ENCODE measurements at regions not wholly inside any gene's neighbourhood (a gene's known extent, or its start where the extent isn't known, plus 50 kb on each side); places are given as distances from the start of the nearest gene placed in this dataset.

DNA sequence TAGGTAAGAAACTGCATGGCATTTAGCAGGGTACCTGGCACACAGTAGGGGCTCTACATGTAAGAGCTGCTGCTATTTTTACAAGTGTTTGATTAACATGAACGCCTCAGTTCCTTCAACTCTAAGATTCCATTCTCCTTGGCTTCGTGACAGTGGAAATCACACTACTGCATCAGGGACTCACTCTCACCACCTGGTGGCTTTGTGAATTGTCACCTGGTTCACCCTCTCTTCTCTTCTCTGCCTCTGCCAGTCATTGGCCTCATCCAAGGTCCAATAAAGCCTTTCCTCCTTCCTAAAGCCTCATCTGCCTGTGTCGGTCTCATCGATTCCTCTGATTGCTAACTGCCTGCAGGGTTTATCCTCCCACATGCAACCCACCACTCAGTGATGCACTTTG is 476.4 kb downstream of the VRK1 start:
- DNase-seq, result no peak

GRCh38 chr14:97274626-97275025 is 477.4 kb downstream of the VRK1 start:
- DNase-seq, result no peak

DNA sequence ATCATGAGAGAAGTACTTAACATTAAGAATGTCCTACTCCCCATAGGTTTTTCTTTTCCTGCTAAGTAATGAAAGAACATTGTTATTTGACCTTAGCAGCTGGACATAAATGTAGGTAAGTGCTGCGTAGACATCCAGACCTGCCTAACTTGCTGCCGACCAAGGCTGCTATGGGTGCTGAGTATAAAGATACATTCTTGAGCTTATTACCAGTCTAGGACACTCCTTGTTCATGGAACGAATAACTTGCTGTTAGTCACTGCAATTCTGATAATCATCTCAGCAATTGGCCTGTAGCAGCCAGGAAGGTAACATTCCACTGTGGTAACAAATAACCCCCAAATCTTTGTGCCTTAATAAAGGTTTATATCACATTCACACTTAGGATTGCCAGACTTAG is 478.1 kb downstream of the VRK1 start:
- no peak for DNase-seq

GRCh38 chr14:97276573-97276972 is 479.4 kb downstream of the VRK1 start:
- DNase-seq, result no peak

- no peak for DNase-seq
These were observed 480.5 kb downstream of the VRK1 start for GRCh38 chr14:97277711-97278110.

DNA sequence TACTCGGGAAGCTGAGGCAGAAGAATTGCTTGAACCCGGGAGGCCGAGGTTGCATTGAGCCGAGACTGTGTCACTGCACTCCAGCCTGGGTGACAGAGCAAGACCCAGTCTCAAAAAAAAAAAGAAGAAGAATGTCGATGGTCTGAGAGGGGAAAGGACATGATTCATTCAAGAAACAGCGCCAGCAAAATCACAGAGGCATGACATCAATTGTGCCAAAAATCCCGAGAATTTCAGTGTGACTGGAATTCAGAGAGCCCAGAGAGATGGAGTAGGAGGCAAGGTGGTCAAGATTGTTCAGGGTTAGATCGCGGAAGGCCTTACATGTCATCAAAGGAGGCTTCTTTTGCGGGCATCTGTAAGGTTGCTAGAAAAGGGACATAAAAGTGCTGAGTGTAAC is 483.3 kb downstream of the VRK1 start:
- no peak for DNase-seq

DNA sequence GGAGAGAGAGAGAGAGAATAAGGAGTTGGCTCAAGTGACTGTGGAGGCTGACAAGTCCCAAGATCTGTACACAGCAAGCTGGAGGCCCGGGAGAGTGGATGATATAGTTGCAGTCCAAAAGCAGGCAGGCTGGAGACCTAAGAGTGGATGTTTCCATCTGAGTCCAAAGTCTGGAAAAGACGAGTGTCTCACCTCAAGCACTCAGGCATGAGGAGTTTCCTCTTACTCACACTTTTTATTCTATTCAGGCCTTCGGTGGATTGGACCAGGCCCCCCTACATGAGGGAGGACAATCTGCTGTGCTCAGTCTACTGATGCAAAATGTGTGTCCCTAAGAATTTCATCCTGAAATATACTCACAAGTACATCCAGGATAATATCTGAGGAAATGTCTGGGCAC is 484.6 kb downstream of the VRK1 start:
- DNase-seq, result no peak

GRCh38 chr14:97282210-97283004 is 485.2 kb downstream of the VRK1 start:
- no peak for DNase-seq

DNA sequence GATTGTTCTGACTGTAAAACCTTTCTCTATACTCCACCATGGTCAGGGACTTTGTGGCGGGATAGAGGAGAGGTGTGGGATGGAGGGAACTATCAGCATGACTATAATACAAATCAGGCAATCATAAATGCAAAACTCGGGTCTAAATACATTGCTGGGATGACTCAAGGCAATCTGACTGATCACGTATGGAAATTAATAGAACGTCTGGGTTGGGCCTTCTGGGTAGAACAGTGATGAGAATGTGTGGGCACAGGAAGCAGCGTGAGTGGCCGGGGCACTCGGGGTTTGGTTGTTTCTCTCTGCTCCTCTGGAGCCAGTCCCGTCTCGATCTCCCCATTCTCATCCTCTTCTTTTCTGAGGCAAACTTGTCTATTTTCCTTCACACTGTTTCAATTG is 485.8 kb downstream of the VRK1 start:
- DNase-seq, result no peak

DNA sequence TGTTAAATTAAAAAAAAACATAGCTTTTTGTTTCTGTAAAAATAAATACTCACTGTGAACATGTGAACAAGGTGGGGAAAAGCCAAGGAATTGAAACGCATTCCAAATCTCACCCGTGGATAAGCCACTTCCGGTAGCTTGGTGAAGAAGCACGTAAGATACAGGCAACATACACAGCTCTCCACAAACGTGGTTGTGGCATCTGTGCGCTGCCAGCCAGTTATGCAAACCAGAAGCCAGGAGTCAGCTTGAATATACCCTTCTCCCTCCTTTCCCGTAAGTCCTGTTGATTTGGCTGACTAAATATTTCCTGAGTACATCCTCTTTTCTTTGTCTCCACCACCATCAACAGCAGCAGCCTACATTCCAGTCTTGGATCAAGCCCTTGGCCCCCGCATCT is 486.2 kb downstream of the VRK1 start:
- no peak for DNase-seq

GRCh38 chr14:97283841-97284240 is 486.7 kb downstream of the VRK1 start:
- DNase-seq, result no peak

GRCh38 chr14:97287956-97288355 is 490.8 kb downstream of the VRK1 start:
- DNase-seq, result no peak

DNA sequence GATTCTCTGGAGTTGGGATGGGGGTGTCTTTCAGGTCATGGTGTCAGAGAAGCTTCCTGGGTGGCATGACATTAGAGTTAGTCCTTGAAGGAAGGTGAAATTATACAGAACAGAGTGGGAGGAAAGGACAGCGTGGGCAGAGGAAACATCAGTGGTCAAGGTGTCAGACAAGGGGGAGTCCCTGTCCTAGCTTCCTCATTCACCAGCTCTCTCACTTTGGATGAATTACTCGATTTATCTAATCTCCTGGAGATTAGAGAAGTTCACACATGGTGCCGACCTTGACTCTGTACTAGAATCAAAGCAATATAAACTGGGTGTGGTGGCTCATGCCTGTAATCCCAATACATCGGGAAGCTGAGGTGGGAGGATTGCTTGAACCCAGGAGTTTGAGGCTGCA is 492.9 kb downstream of the VRK1 start:
- DNase-seq, result no peak

- no peak for DNase-seq
These were observed 493.8 kb downstream of the VRK1 start for GRCh38 chr14:97290977-97291376.

GRCh38 chr14:97293659-97294058 is 496.5 kb downstream of the VRK1 start:
- no peak for DNase-seq

- no peak for DNase-seq
These were observed 498.0 kb downstream of the VRK1 start for GRCh38 chr14:97295108-97295710.

- no peak for DNase-seq
These were observed 499.0 kb downstream of the VRK1 start for GRCh38 chr14:97296176-97296575.

DNA sequence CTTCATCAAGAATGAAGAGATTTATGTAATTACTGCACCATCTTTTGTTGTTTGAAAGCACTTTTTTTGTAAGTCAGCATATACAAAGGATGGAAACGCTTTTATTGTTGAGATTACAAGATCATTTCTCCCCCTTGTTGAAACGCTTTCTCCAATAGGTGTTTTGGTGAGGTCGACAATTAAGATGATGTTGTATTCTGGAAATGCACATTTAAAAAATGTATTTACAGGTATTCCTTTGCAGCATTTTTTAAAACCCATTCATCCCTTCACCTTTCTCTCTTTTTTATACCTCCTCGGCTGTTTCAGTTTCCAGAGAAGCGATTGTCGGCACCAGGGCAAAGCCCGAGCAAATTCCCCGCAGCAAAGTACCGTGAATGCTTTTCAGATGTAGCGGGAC is 499.9 kb downstream of the VRK1 start:
- DNase-seq, result no peak

GRCh38 chr14:97298331-97298730 is 501.1 kb downstream of the VRK1 start:
- DNase-seq, result no peak

DNA sequence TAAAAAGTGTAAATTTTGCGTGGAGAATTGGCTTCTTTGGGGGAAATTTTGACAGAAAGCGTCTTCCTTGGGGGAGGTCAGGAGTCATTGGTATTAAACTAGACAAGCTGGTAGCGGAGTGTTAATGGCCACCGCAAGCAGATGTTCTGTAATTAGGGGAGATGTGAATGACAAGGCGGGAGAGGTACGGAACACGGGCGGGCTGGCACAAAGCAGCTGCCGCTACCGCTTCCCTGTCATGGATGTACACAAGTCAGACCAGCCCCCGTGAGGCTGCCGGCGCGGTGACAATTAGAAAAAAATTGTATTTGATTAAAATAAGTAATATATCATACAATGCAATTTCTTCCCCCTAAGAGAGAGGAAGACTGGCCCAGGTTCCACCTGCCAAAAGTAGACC is 501.6 kb downstream of the VRK1 start:
- no peak for DNase-seq

DNA sequence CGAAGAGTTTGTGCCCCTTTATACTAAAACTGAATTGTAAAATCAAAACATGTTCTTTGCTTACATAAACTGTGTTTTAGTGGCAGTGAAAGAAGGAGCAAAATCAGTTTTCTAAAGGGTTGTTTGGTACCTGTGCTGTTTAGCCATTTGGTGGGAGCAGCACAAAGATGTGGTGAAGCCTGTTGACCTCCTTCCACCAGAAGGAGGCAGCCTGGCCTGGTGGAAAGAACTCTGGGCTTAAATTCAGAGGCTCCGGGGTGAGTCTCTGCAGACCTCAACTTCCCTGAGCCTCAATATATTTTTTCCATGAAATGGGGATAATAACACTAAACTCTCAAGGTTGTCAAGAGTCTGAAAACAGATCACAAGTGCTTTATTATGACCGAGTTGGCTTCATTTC is 502.5 kb downstream of the VRK1 start:
- peak; percentile 9 for DNase-seq

GRCh38 chr14:97301931-97302559 is 504.9 kb downstream of the VRK1 start:
- DNase-seq, result no peak

DNA sequence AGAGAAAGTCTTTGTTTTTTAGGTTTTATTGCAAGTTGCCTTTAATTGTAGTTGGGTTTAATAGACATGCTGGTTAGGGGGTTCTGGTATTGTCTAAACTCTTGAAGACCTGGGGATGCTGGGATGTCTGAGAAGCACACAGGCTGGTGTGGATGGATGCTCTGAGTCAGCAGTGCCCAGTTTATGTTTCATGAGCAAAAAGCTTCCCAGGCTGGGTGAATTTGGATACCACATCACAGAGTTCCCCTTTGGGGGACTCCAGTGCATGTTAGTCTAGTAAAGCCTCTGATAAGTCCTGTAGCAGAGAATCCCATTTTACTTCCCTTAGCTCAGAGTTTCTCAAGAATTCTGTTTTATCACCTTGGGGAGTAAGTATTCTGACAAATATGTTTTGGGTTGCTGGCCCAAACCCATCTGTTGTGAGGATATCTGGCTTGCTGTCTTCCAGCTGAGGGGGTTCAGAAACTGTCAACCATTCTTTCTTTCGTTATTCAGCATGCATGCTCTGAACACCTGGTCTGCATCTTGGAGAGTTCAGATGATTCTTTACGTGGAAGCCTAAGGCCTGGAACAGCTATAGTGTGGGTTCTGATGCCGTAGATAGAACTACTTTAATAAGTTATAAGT is 509.1 kb downstream of the VRK1 start:
- no peak for DNase-seq

GRCh38 chr14:97306760-97307246 is 509.6 kb downstream of the VRK1 start:
- no peak for DNase-seq
